ENCODE measurements at regions not wholly inside any gene's neighbourhood (a gene's known extent, or its start where the extent isn't known, plus 50 kb on each side); places are given as distances from the start of the nearest gene placed in this dataset.

DNA sequence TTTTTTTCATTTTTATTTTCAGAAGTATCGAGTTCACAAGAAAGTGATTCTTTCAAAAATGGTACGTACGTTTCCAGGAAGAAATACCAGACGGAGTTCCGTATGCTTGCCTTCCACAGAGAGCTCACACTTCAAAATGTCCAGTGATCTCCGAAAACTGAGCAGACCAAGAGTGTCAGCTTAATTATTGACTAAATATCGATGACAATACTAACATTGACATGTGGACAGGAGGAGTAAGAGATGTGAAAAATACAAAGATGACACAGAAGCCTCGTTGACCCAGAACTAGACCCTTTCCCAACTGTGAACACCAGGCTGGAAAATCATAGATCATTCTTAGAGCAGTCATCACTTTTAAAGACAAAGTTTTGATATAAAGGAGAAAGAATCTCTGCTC, 440.0 kb upstream of the POU3F3 start:
- H3K9me3 ChIP-seq (ENCODE audit: insufficient read depth in 2 of 2, low read depth in 1 of 2, low read length in 1 of 2): no peaks in the 10 kb centered on the region
- H3K9ac ChIP-seq (replicated peaks in 1 of 4; ENCODE audit: extremely low read depth in 1 of 4, low read depth in 3 of 4, low read length in 3 of 4): no peak overlapping the region
- H2BK12ac ChIP-seq (ENCODE audit: low read depth, low read length): no peak overlapping the region
- CTCF ChIA-PET (ENCODE audit: partially characterized antibody): interaction anchor here (0.7 to 1.4 kb wide), 5 partner anchors 11 to 767 kb away, joined by 3 to 5 read pairs (median 4); no protein-coding TSS in a partner anchor
- FAIRE-seq (no peak), DNase-seq (ENCODE audit: low read depth in 1 of 2, low spot score in 2 of 2) (no peak)
- no peak overlapping the region for H3K4me3 ChIP-seq (ENCODE audit: extremely low read depth in 1 of 4, insufficient read depth in 2 of 4, low read depth in 3 of 4, low read length in 4 of 4)
- H3K23ac ChIP-seq (ENCODE audit: insufficient read length): no peak overlapping the region
- 92% methylated on average over 8 of the region's 8 CpGs; no CpG with 5 or more reads in 1 of the 2 experiments for WGBS, 2 experiments (ENCODE audit: extremely low coverage in 1 of 2, insufficient coverage in 1 of 2, insufficient read length in 1 of 2, insufficient replicate concordance in 2 of 2, low coverage in 1 of 2, low lambda C conversion rate in 2 of 2, missing lambda C conversion rate in 1 of 2)
- no peak overlapping the region for H3K56ac ChIP-seq (replicated peaks; ENCODE audit: insufficient read length, low read depth, low read length)
- no peak overlapping the region for H3K27ac ChIP-seq (ENCODE audit: low read depth, low read length)
- no peak overlapping the region for H3K14ac ChIP-seq (ENCODE audit: insufficient read length)
- no peaks in the 10 kb centered on the region for H3K36me3 ChIP-seq (ENCODE audit: control insufficient read depth in 2 of 4, insufficient read depth in 4 of 4, low read length in 3 of 4)
- H3K79me1 ChIP-seq (ENCODE audit: low read depth, low read length): no peaks in the 10 kb centered on the region
- H3K18ac ChIP-seq (ENCODE audit: extremely low read depth, low read length): no peak overlapping the region
- H3K4ac ChIP-seq (replicated peaks; ENCODE audit: insufficient read length, low read depth, low read length): no peak overlapping the region
- peaks cover 2 to 10% (median 3%) of the 10 kb centered on the region in 4 experiments; a peak in 3 of 7 replicates for H3K4me1 ChIP-seq (replicated peaks in 1 of 4; ENCODE audit: control insufficient read depth in 3 of 4, insufficient read depth in 4 of 4, low read length in 3 of 4)
- H2BK20ac ChIP-seq (ENCODE audit: low read length): no peak overlapping the region
- no peak overlapping the region for H2AFZ ChIP-seq (ENCODE audit: low read length)
- no peak overlapping the region for H4K5ac ChIP-seq (ENCODE audit: insufficient read length, low read depth, low read length)
- no peak overlapping the region for H2AK5ac ChIP-seq (ENCODE audit: low read depth, low read length)
- TF ChIP-seq BRCA1 (IDR thresholded peaks at IDR 0.05; ENCODE audit: low read depth, low read length) (no peak), SRF (IDR thresholded peaks at IDR 0.05; ENCODE audit: low read depth, low read length) (no peak), ASH2L (IDR thresholded peaks at IDR 0.05; ENCODE audit: low read length) (no peak), FOSL1 (IDR thresholded peaks at IDR 0.05; ENCODE audit: insufficient read depth, low read depth, low read length) (no peak), ZNF274 (IDR thresholded peaks at IDR 0.05; ENCODE audit: borderline replicate concordance, extremely low read depth, low read length) (no peak), EP300 (IDR thresholded peaks at IDR 0.05; ENCODE audit: borderline replicate concordance in 1 of 2, low read depth in 2 of 2, low read length in 2 of 2) (no peak), SP1 (IDR thresholded peaks at IDR 0.05; ENCODE audit: low read depth, low read length) (no peak), POLR2AphosphoS5 (IDR thresholded peaks at IDR 0.05; ENCODE audit: low read depth, low read length) (no peak), TAF7 (optimal IDR thresholded peaks at IDR 0.05; ENCODE audit: borderline replicate concordance, low read depth, low read length) (no peak), NANOG (IDR thresholded peaks at IDR 0.05; ENCODE audit: insufficient read depth, low read depth, low read length, poor library complexity, severe bottlenecking) (no peak), CHD2 (IDR thresholded peaks at IDR 0.05; ENCODE audit: low read length) (no peak), KDM1A (IDR thresholded peaks at IDR 0.05; ENCODE audit: borderline replicate concordance, low read length) (no peak), JUN (IDR thresholded peaks at IDR 0.05; ENCODE audit: low read depth, low read length) (no peak), SIX5 (IDR thresholded peaks at IDR 0.05; ENCODE audit: low read depth, low read length) (no peak)
- TF ChIP-seq, protein P1, sequence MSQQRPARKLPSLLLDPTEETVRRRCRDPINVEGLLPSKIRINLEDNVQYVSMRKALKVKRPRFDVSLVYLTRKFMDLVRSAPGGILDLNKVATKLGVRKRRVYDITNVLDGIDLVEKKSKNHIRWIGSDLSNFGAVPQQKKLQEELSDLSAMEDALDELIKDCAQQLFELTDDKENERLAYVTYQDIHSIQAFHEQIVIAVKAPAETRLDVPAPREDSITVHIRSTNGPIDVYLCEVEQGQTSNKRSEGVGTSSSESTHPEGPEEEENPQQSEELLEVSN (IDR thresholded peaks at IDR 0.05): no peak
- no peaks in the 10 kb centered on the region for H3K27me3 ChIP-seq (replicated peaks in 1 of 4; ENCODE audit: control insufficient read depth in 3 of 4, extremely low read depth in 1 of 4, insufficient read depth in 3 of 4, low read length in 3 of 4)
- no peak overlapping the region for H4K8ac ChIP-seq (ENCODE audit: extremely low read depth, insufficient read depth, low read length)
- no peak overlapping the region for H2BK15ac ChIP-seq (ENCODE audit: low read length)
- no peak overlapping the region for H2BK5ac ChIP-seq (ENCODE audit: low read depth, low read length)
- H3K23me2 ChIP-seq (ENCODE audit: low read depth, low read length): no peaks in the 10 kb centered on the region
- no peaks in the 10 kb centered on the region for H4K20me1 ChIP-seq (replicated peaks in 1 of 2; ENCODE audit: control insufficient read depth in 1 of 2, insufficient read depth in 2 of 2, low read length in 2 of 2)
- H4K91ac ChIP-seq (replicated peaks; ENCODE audit: insufficient read length, low read length): no peak overlapping the region
- H3K4me2 ChIP-seq (ENCODE audit: insufficient read depth in 1 of 2, low read depth in 2 of 2, low read length in 2 of 2): no peak overlapping the region
- POLR2A ChIA-PET (ENCODE audit: partially characterized antibody): no interaction called here
- H3K79me2 ChIP-seq (ENCODE audit: control insufficient read depth in 1 of 2, insufficient read depth in 2 of 2, low read length in 2 of 2): no peaks in the 10 kb centered on the region
- H2BK120ac ChIP-seq (replicated peaks; ENCODE audit: low read depth, low read length): no peak overlapping the region

All from H1 (cell line).